Head of caudate nucleus (tissue), 42 donors: ENCODE measurements at regions not wholly inside any gene's neighbourhood (a gene's known extent, or its start where the extent isn't known, plus 50 kb on each side); places are given as distances from the start of the nearest gene placed in this dataset.

ENCODE experiments used
- DNase-seq, 42 donors: peaks; one replicate each; pipeline versions ENCODE4 v3.0.0 to v3.0.0-alpha.2; 2020 to 2021; ENCODE audit warnings: mixed read lengths in 7 of 42
- intact Hi-C: fragments of 100-400 bp; cut with DNase I; formaldehyde crosslinking; loops from one replicate; pipeline ENCODE4 v1.15.0; 2022

GRCh38 chr18:41845563-41845962 lies 109.5 kb upstream of the PIK3C3 start:
- intact Hi-C loops: no loop called here

GRCh38 chr18:41842886-41843285 lies 112.1 kb upstream of the PIK3C3 start:
- DNase-seq: no peak
- intact Hi-C loops: no loop called here

More at GRCh38 chr18:41845563-41845962, 109.5 kb upstream of the PIK3C3 start:
- DNase-seq: no peak

- intact Hi-C loops: no loop called here
- no peak for DNase-seq
Measured at GRCh38 chr18:41829647-41830516, 125.2 kb upstream of the PIK3C3 start.

- intact Hi-C loops: no loop called here
Measured at GRCh38 chr18:41828137-41828536, 126.9 kb upstream of the PIK3C3 start.

GRCh38 chr18:41820784-41821183 lies 134.2 kb upstream of the PIK3C3 start:
- no peak for DNase-seq
- intact Hi-C loops: no loop called here

More at GRCh38 chr18:41828137-41828536, 126.9 kb upstream of the PIK3C3 start:
- no peak for DNase-seq

- DNase-seq: no peak
- intact Hi-C loops: no loop called here
Measured at GRCh38 chr18:41818381-41819355, 136.4 kb upstream of the PIK3C3 start.

- intact Hi-C loops: no loop called here
Measured at GRCh38 chr18:41814651-41815050, 140.4 kb upstream of the PIK3C3 start.

GRCh38 chr18:41809652-41810051 lies 145.4 kb upstream of the PIK3C3 start:
- intact Hi-C loops: no loop called here
- DNase-seq: no peak

More at GRCh38 chr18:41814651-41815050, 140.4 kb upstream of the PIK3C3 start:
- no peak for DNase-seq

- DNase-seq: no peak
- intact Hi-C loops: no loop called here
Measured at GRCh38 chr18:41805341-41805740, 149.7 kb upstream of the PIK3C3 start.

- intact Hi-C loops: no loop called here
- DNase-seq: no peak
Measured at GRCh38 chr18:41798879-41799278, 156.2 kb upstream of the PIK3C3 start.

- no peak for DNase-seq
- intact Hi-C loops: no loop called here
Measured at GRCh38 chr18:41790687-41791086, 164.3 kb upstream of the PIK3C3 start.

GRCh38 chr18:41789001-41789400 lies 166.0 kb upstream of the PIK3C3 start:
- no peak for DNase-seq
- intact Hi-C loops: no loop called here

- DNase-seq: peak in 2 of 42 donors; percentile 35 to 38
- intact Hi-C loops: no loop called here
Measured at GRCh38 chr18:41783879-41784278, 171.2 kb upstream of the PIK3C3 start.

GRCh38 chr18:41783065-41783818 lies 171.8 kb upstream of the PIK3C3 start:
- intact Hi-C loops: no loop called here
- no peak for DNase-seq

- DNase-seq: no peak
- intact Hi-C loops: no loop called here
Measured at GRCh38 chr18:41771973-41772372, 183.1 kb upstream of the PIK3C3 start.

- intact Hi-C loops: no loop called here
- no peak for DNase-seq
Measured at GRCh38 chr18:41769265-41769664, 185.8 kb upstream of the PIK3C3 start.

GRCh38 chr18:41768467-41768866 lies 186.6 kb upstream of the PIK3C3 start:
- DNase-seq: no peak
- intact Hi-C loops: no loop called here

- intact Hi-C loops: no loop called here
- DNase-seq: no peak
Measured at GRCh38 chr18:41767960-41768359, 187.1 kb upstream of the PIK3C3 start.

- DNase-seq: no peak
- intact Hi-C loops: no loop called here
Measured at GRCh38 chr18:41765460-41765859, 189.6 kb upstream of the PIK3C3 start.
